ENCODE measurements at regions not wholly inside any gene's neighbourhood (a gene's known extent, or its start where the extent isn't known, plus 50 kb on each side); places are given as distances from the start of the nearest gene placed in this dataset.

- Histone ChIP-seq H3K27ac (peak overlapping the region; percentile 44 to 59 (median 55)), H3K4me3 (no peak overlapping the region), H3K9me3 (no peaks in the 10 kb centered on the region), H3K4me1 (peaks cover 0 to 12% (median 6%) of the 10 kb centered on the region in 4 donors), H3K36me3 (no peaks in the 10 kb centered on the region), H3K27me3 (peaks cover 3% of the 10 kb centered on the region)
- intact Hi-C loops (cut with DNase I; ENCODE audit: low total_unique reads) (no loop called here), in situ Hi-C loops (cut with MboI; ENCODE audit: low pct_ligation_motif_present in 1 of 4, low pct_unique_long_range_greater_than_20kb in 1 of 4, low sequenced_read_pairs in 3 of 4) (no loop called here)
- 62 to 66% methylated on average over 7 to 9 of the region's 9 CpGs for WGBS, 2 donors (ENCODE audit: low coverage in 1 of 2)
- no peak for DNase-seq
- peak in 2 of 3 donors; percentile 42 to 43 for TF ChIP-seq POLR2AphosphoS5 (IDR thresholded peaks at IDR 0.05)
- TF ChIP-seq POLR2A (IDR thresholded peaks at IDR 0.05): no peak
These were observed 84.0 kb upstream of the RFX8 start for GRCh38 chr2:101558740-101559525.

- TF ChIP-seq CTCF (IDR thresholded peaks at IDR 0.05) (no peak), EP300 (IDR thresholded peaks at IDR 0.05; ENCODE audit: low read depth) (no peak), POLR2AphosphoS5 (IDR thresholded peaks at IDR 0.05) (no peak), POLR2A (IDR thresholded peaks at IDR 0.05) (no peak)
- Histone ChIP-seq H3K27me3 (no peaks in the 10 kb centered on the region), H3K4me3 (no peak overlapping the region), H3K9me3 (no peaks in the 10 kb centered on the region), H3K36me3 (no peaks in the 10 kb centered on the region), H3K4me1 (peaks cover 0 to 12% (median 6%) of the 10 kb centered on the region in 4 donors), H3K27ac (no peak overlapping the region)
- 73% methylated on average over 7 of the region's 7 CpGs; no CpG with 5 or more reads in 1 of the 2 donors for WGBS, 2 donors (ENCODE audit: low coverage in 1 of 2)
- in situ Hi-C loops (cut with MboI; ENCODE audit: low pct_ligation_motif_present in 1 of 4, low pct_unique_long_range_greater_than_20kb in 1 of 4, low sequenced_read_pairs in 3 of 4) (no loop called here), intact Hi-C loops (cut with DNase I; ENCODE audit: low total_unique reads) (no loop called here)
- no peak for DNase-seq
These were observed 81.1 kb upstream of the RFX8 start for GRCh38 chr2:101556033-101556459.

- H3K9me3 ChIP-seq: no peaks in the 10 kb centered on the region
- DNase-seq: no peak
- H3K36me3 ChIP-seq: no peaks in the 10 kb centered on the region
- 63 to 64% methylated on average over 5 of the region's 5 CpGs for WGBS, 2 donors (ENCODE audit: low coverage in 1 of 2)
- no peaks in the 10 kb centered on the region for H3K27me3 ChIP-seq
- TF ChIP-seq POLR2A (IDR thresholded peaks at IDR 0.05) (no peak), EP300 (IDR thresholded peaks at IDR 0.05; ENCODE audit: low read depth) (no peak), POLR2AphosphoS5 (IDR thresholded peaks at IDR 0.05) (no peak), CTCF (IDR thresholded peaks at IDR 0.05) (no peak)
- H3K4me1 ChIP-seq: no peaks in the 10 kb centered on the region
- in situ Hi-C loops (cut with MboI; ENCODE audit: low pct_ligation_motif_present in 1 of 4, low pct_unique_long_range_greater_than_20kb in 1 of 4, low sequenced_read_pairs in 3 of 4): no loop called here
- no peak overlapping the region for H3K27ac ChIP-seq
- intact Hi-C loops (cut with DNase I; ENCODE audit: low total_unique reads): no loop called here
- H3K4me3 ChIP-seq: no peak overlapping the region
These were observed 76.5 kb upstream of the RFX8 start for GRCh38 chr2:101551336-101551888.

- in situ Hi-C loops (cut with MboI; ENCODE audit: low pct_ligation_motif_present in 1 of 4, low pct_unique_long_range_greater_than_20kb in 1 of 4, low sequenced_read_pairs in 3 of 4): no loop called here
- 82% methylated on average over 3 of the region's 3 CpGs; no CpG with 5 or more reads in 1 of the 2 donors for WGBS, 2 donors (ENCODE audit: low coverage in 1 of 2)
- no peak overlapping the region for H3K4me3 ChIP-seq
- no peaks in the 10 kb centered on the region for H3K9me3 ChIP-seq
- intact Hi-C loops (cut with DNase I; ENCODE audit: low total_unique reads): no loop called here
- H3K27ac ChIP-seq: no peak overlapping the region
- no peaks in the 10 kb centered on the region for H3K4me1 ChIP-seq
- no peak for TF ChIP-seq CTCF (IDR thresholded peaks at IDR 0.05)
- no peak for TF ChIP-seq POLR2A (IDR thresholded peaks at IDR 0.05)
- TF ChIP-seq EP300 (IDR thresholded peaks at IDR 0.05; ENCODE audit: low read depth): no peak
- no peak for TF ChIP-seq POLR2AphosphoS5 (IDR thresholded peaks at IDR 0.05)
- no peaks in the 10 kb centered on the region for H3K27me3 ChIP-seq
- DNase-seq: no peak
- H3K36me3 ChIP-seq: no peaks in the 10 kb centered on the region
These were observed 75.6 kb upstream of the RFX8 start for GRCh38 chr2:101550555-101550954.

All from transverse colon (tissue), 4 donors.